ENCODE measurements at regions not wholly inside any gene's neighbourhood (a gene's known extent, or its start where the extent isn't known, plus 50 kb on each side); places are given as distances from the start of the nearest gene placed in this dataset.
A peak's percentile ranks its signal among the peaks of the same experiment; 100 is the strongest.
"Not testable (repeated sequence)": the region's sequence is repeated elsewhere in the genome, so short reads cannot be mapped to it uniquely, and the experiment has no call there.

GRCh38 chr4:3942569-3942971, 176.4 kb downstream of the ADRA2C start:
- DNase-seq (ENCODE audit: low read depth in 1 of 2, low spot score in 2 of 2), result peak in 1 of 2 experiments; percentile 39

DNA sequence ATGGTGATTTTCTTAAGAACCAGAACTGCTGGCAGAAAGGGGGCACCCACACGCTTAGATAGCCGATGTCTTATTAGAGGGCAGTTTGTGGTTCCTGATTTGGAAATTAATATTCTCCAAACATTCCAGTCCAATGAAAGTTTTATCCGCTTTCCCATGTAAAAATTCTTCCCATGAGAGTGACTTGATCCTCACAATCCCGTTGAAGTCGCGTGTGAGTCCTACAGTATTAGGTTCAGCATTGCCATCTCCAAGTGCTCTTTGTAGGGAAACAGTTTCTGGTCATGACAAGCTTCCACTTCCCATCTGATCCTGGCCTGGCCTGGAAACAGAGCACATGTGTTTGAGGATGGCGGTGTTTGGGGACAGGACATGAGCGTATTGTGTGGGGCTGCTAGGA, 176.9 kb downstream of the ADRA2C start:
- not testable (repeated sequence) for H3K27ac ChIP-seq; DNase-seq (ENCODE audit: low read depth in 1 of 2, low spot score in 2 of 2); H3K4me1 ChIP-seq (replicated peaks); H3K9me3 ChIP-seq (replicated peaks); H3K27me3 ChIP-seq (replicated peaks); H3K36me3 ChIP-seq; H3K4me3 ChIP-seq

More at GRCh38 chr4:3942569-3942971, 176.4 kb downstream of the ADRA2C start:
- not testable (repeated sequence) for H3K27me3 ChIP-seq (replicated peaks); H3K4me3 ChIP-seq; H3K9me3 ChIP-seq (replicated peaks); H3K27ac ChIP-seq; H3K36me3 ChIP-seq; H3K4me1 ChIP-seq (replicated peaks)

DNA sequence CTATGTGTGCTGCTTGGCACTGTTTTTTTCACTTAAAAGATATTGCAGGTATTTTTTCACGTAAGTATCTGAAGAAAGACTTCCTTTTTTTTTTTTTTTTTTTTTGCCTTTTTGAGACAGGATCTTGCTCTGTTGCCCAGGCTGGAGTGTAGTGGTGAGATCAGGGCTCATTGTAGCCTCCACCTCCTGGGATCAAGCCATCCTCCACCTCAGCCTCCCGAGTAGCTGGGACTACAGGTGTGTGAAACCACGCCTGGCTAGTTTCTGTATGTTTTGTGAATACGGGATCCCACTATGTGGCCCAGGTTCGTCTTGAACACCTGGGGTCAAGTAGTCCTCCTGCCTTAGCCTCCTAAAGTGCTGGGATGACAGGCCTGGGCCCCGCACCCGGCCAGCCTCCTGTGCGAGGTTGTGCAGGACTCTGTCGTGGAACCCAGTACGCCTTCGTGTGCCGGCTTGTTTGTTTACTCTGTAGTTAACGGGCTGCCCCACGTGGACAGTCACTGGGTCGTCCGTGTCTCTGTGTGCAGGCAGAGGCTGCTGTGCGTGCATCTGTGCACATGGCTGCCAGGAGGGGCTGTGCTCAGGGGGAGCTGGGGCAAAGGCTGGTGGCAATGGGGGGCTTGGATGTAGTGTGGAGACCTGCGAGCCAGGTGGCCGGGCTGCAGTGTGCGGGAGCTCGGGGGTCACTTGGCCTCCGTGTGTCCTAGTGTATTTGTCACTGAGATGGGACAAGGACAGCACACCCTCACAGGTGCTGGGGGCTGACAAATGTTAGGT, 179.5 kb downstream of the ADRA2C start:
- H3K27me3 ChIP-seq (replicated peaks), result no peaks in the 10 kb centered on the region
- H3K27ac ChIP-seq, result no peak overlapping the region
- DNase-seq (ENCODE audit: low read depth in 1 of 2, low spot score in 2 of 2), result no peak
- peaks cover 8% of the 10 kb centered on the region for H3K4me1 ChIP-seq (replicated peaks)
- H3K36me3 ChIP-seq, result no peaks in the 10 kb centered on the region
- no peaks in the 10 kb centered on the region for H3K9me3 ChIP-seq (replicated peaks)
- no peak overlapping the region for H3K4me3 ChIP-seq

GRCh38 chr4:3946553-3946952, 180.4 kb downstream of the ADRA2C start:
- not testable (repeated sequence) for DNase-seq (ENCODE audit: low read depth in 1 of 2, low spot score in 2 of 2); H3K36me3 ChIP-seq; H3K4me3 ChIP-seq; H3K27ac ChIP-seq; H3K4me1 ChIP-seq (replicated peaks); H3K9me3 ChIP-seq (replicated peaks); H3K27me3 ChIP-seq (replicated peaks)

DNA sequence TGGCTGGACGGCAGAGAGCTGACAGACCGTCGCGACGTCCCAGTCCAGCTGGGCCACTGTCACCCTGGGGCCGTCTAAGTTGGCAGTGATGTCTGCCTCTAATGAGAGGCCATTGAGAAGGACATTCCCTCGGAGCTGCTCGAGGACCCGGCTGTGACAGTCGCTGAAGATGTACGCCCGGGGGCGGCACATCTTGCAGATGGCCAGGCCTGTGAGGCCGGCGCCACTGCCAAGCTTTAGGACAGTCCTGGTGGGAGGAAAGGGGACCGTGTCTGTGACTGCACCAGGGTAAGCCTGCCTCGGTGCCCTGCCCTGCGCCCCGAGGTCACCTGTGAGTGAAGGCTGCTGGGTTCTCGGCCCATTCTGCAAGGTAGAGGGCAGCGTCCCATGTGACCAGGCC, 181.6 kb downstream of the ADRA2C start:
- H3K9me3 ChIP-seq (replicated peaks); H3K4me1 ChIP-seq (replicated peaks); H3K27me3 ChIP-seq (replicated peaks); H3K4me3 ChIP-seq; H3K27ac ChIP-seq; H3K36me3 ChIP-seq; DNase-seq (ENCODE audit: low read depth in 1 of 2, low spot score in 2 of 2): not testable (repeated sequence)

GRCh38 chr4:3948210-3948609, 182.0 kb downstream of the ADRA2C start:
- H3K4me1 ChIP-seq (replicated peaks); H3K27ac ChIP-seq; H3K9me3 ChIP-seq (replicated peaks); H3K4me3 ChIP-seq; H3K27me3 ChIP-seq (replicated peaks); H3K36me3 ChIP-seq: not testable (repeated sequence)
- DNase-seq (ENCODE audit: low read depth in 1 of 2, low spot score in 2 of 2), result peak; percentile 44 to 70

DNA sequence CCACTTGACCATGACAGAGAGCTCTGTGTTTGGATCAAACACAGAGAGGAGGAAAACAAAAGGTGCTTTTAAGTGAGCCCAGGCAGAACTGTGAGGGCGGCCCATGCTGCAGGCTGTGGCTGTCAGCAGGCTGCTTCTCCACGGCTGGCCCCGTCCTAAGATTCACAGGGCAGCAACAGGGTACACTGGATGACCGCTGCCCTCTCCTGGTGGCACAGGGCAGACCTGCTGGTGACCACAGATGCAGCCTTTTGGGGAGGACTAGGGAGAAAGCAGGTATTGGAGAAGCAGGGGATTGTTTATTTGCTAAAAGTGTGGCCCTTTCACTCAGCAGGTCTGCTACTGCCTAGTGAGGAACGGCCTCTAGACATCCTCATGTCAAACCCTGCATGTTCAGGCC, 183.7 kb downstream of the ADRA2C start:
- not testable (repeated sequence) for H3K9me3 ChIP-seq (replicated peaks); H3K27ac ChIP-seq; H3K27me3 ChIP-seq (replicated peaks); H3K4me3 ChIP-seq; H3K36me3 ChIP-seq
- peak; percentile 16 to 66 for DNase-seq (ENCODE audit: low read depth in 1 of 2, low spot score in 2 of 2)
- peaks cover 13% of the 10 kb centered on the region for H3K4me1 ChIP-seq (replicated peaks)

GRCh38 chr4:3952443-3953139, 186.4 kb downstream of the ADRA2C start:
- H3K4me3 ChIP-seq; H3K27ac ChIP-seq; DNase-seq (ENCODE audit: low read depth in 1 of 2, low spot score in 2 of 2); H3K27me3 ChIP-seq (replicated peaks); H3K9me3 ChIP-seq (replicated peaks); H3K36me3 ChIP-seq: not testable (repeated sequence)
- peaks cover 13% of the 10 kb centered on the region for H3K4me1 ChIP-seq (replicated peaks)

GRCh38 chr4:3953140-3953489, 186.9 kb downstream of the ADRA2C start:
- H3K4me1 ChIP-seq (replicated peaks); H3K9me3 ChIP-seq (replicated peaks); DNase-seq (ENCODE audit: low read depth in 1 of 2, low spot score in 2 of 2); H3K27ac ChIP-seq; H3K36me3 ChIP-seq; H3K4me3 ChIP-seq; H3K27me3 ChIP-seq (replicated peaks): not testable (repeated sequence)

DNA sequence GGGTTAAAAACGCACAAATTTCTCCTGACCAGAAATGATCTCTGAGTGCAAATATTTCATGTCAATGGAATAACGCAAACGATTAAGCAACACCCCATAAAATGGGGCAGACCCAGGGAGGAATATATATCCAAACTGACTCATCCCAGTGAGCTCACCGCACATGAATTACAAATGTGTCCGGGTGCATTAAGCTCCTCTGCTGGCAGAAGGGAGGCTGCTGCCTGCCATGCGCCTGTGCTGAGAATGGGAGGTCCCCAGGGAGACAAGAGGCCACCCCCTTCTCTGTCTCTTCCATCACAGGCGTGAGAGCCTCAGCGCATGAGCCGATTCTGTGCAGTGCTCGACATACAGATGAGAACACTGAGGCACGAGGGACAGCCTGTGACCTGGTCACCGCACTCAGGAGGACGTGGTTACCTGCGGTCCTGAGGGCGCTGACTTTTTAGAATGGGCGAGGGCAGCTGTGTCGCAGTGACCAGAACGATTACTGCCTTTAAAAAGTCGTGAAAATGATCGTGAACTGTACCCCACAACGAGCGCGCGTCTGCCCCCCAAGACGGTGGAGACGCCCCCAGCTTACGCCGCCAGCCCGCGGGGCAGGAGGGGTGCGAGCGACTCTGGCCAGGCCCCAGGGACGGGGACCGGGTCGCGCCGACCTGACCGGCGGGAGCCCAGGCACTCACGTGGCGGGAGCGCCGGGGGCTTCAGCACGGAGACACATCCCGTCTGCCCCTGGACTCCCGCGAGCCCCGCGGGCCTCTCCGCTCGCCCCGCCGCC, 188.5 kb downstream of the ADRA2C start:
- not testable (repeated sequence) for H3K4me1 ChIP-seq (replicated peaks); H3K36me3 ChIP-seq; H3K27me3 ChIP-seq (replicated peaks); H3K9me3 ChIP-seq (replicated peaks)
- DNase-seq (ENCODE audit: low read depth in 1 of 2, low spot score in 2 of 2), result peak; percentile 89 to 96
- peak overlapping the region; percentile 86 for H3K27ac ChIP-seq
- H3K4me3 ChIP-seq, result peak overlapping the region; percentile 44

DNA sequence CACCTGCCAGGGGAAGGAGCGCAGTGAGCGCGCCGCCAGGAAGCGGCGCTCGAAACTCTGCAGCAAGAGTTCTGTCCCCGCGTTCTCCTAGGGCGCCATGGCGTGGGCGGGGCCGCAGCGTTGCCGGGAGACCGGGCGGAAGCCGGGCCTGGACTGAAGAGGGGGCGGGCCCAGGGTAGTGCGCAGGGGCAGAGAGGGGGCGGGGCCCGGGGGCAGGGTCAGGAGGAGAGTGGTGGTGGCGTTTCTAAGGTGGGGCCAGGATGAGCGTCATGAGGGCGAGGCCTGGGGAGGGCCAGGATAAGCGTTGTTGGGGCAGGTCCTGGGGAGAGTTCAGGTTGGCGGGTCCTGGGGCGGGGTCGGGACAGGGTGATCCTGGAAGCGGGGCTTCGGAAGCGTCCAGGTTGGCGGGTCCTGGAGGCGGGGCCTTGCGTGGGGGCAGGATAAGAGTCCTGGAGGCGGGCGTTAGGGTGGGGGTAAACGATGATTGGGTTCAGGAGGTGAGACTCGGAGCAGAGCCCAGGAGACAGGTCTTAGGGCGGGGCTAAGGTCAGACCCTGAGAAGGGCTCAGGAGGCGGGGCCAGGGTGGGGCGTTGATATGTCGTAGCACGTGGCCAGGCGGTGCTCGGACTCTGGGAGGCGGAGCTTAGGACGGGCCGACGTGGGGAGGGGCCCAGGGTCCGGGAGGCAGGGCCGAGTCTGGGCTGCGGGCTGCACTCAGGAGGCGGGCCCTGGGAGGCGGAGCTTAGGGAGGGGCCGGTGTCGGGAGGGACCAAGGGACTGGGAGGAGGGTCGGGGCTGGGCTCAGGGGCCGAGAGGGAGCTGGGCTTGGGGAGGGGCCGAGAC, 189.4 kb downstream of the ADRA2C start:
- not testable (repeated sequence) for H3K36me3 ChIP-seq; H3K4me1 ChIP-seq (replicated peaks); H3K9me3 ChIP-seq (replicated peaks); H3K27me3 ChIP-seq (replicated peaks)
- peak; percentile 95 to 99 for DNase-seq (ENCODE audit: low read depth in 1 of 2, low spot score in 2 of 2)
- H3K4me3 ChIP-seq, result peak overlapping the region; percentile 44
- H3K27ac ChIP-seq, result peak overlapping the region; percentile 86

- not testable (repeated sequence) for H3K4me1 ChIP-seq (replicated peaks); H3K36me3 ChIP-seq; H3K27me3 ChIP-seq (replicated peaks); H3K27ac ChIP-seq; H3K9me3 ChIP-seq (replicated peaks); DNase-seq (ENCODE audit: low read depth in 1 of 2, low spot score in 2 of 2); H3K4me3 ChIP-seq
Observed at GRCh38 chr4:3956165-3956867, 190.1 kb downstream of the ADRA2C start.

DNA sequence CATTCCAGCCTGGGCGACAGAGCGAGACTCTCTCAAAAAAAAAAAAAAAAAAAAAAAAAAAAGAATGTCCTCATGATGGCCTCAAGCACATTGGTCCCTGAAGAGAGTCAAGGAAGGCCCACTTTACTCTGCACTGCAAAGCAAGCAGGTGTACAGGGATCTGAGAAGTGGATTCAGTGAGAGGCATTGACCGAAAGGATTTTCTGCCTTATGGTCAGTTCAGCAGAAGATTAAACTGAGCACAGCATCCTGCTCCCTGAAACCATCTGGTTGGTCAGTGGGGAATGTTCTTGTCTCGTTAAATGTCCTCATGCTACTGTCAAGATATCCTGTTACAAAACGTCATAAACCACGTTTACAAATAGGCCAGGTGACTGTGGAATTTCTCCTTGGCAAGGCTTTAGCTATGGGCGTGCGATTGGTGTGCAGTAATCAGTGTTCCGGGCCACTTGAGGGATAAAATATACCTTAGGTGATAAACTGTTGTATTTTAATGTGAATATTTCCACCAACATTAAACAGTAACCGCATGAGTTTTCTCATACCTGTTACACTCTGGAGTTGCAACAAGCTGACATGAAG, 195.0 kb downstream of the ADRA2C start:
- DNase-seq (ENCODE audit: low read depth in 1 of 2, low spot score in 2 of 2); H3K4me1 ChIP-seq (replicated peaks); H3K27ac ChIP-seq; H3K36me3 ChIP-seq; H3K9me3 ChIP-seq (replicated peaks); H3K27me3 ChIP-seq (replicated peaks); H3K4me3 ChIP-seq: not testable (repeated sequence)
